ENCODE measurements at regions not wholly inside any gene's neighbourhood (a gene's known extent, or its start where the extent isn't known, plus 50 kb on each side); places are given as distances from the start of the nearest gene placed in this dataset.
A peak's percentile ranks its signal among the peaks of the same experiment; 100 is the strongest.
"Not testable (repeated sequence)": the region's sequence is repeated elsewhere in the genome, so short reads cannot be mapped to it uniquely, and the experiment has no call there.

- DNase-seq: not testable (repeated sequence)
These were observed 335.6 kb downstream of the RPIA start for GRCh38 chr2:89027115-89027514.

GRCh38 chr2:89027536-89027935 is 336.1 kb downstream of the RPIA start:
- not testable (repeated sequence) for DNase-seq

- DNase-seq: not testable (repeated sequence)
These were observed 337.8 kb downstream of the RPIA start for GRCh38 chr2:89029257-89029656.

GRCh38 chr2:89048138-89049066 is 356.9 kb downstream of the RPIA start:
- peak; percentile 44 for DNase-seq

GRCh38 chr2:89058616-89059015 is 367.1 kb downstream of the RPIA start:
- DNase-seq: not testable (repeated sequence)

- not testable (repeated sequence) for DNase-seq
These were observed 369.7 kb downstream of the RPIA start for GRCh38 chr2:89061174-89061573.

GRCh38 chr2:89076771-89077170 is 385.3 kb downstream of the RPIA start:
- not testable (repeated sequence) for DNase-seq

GRCh38 chr2:89092911-89093310 is 401.4 kb downstream of the RPIA start:
- DNase-seq: not testable (repeated sequence)

GRCh38 chr2:89095060-89095459 is 403.6 kb downstream of the RPIA start:
- not testable (repeated sequence) for DNase-seq

GRCh38 chr2:89102587-89102986 is 411.1 kb downstream of the RPIA start:
- DNase-seq: not testable (repeated sequence)

GRCh38 chr2:89106369-89107019 is 415.0 kb downstream of the RPIA start:
- DNase-seq: not testable (repeated sequence)

- DNase-seq: peak; percentile 11
These were observed 421.0 kb downstream of the RPIA start for GRCh38 chr2:89112434-89112833.

- not testable (repeated sequence) for DNase-seq
These were observed 421.8 kb downstream of the RPIA start for GRCh38 chr2:89113286-89113685.

GRCh38 chr2:89129440-89129839 is 438.0 kb downstream of the RPIA start:
- DNase-seq: not testable (repeated sequence)

GRCh38 chr2:89130665-89131308 is 439.3 kb downstream of the RPIA start:
- not testable (repeated sequence) for DNase-seq

- DNase-seq: not testable (repeated sequence)
These were observed 451.5 kb downstream of the RPIA start for GRCh38 chr2:89142959-89143358.

- DNase-seq: not testable (repeated sequence)
These were observed 453.9 kb downstream of the RPIA start for GRCh38 chr2:89145342-89145741.

GRCh38 chr2:89148256-89148655 is 456.8 kb downstream of the RPIA start:
- DNase-seq: not testable (repeated sequence)

- not testable (repeated sequence) for DNase-seq
These were observed 460.2 kb downstream of the RPIA start for GRCh38 chr2:89151699-89152098.

GRCh38 chr2:89152501-89152900 is 461.0 kb downstream of the RPIA start:
- DNase-seq: not testable (repeated sequence)

GRCh38 chr2:89153210-89153609 is 461.7 kb downstream of the RPIA start:
- DNase-seq: not testable (repeated sequence)

GRCh38 chr2:89154247-89154682 is 462.8 kb downstream of the RPIA start:
- not testable (repeated sequence) for DNase-seq

GRCh38 chr2:89160306-89160705 is 468.8 kb downstream of the RPIA start:
- DNase-seq: not testable (repeated sequence)

Measured in activated CD4-positive, alpha-beta T cell treated with anti-CD3 and anti-CD28 coated beads, Interleukin-10, Interleukin-2, amounts not matched to agents 100 ng/mL and 50 ng/mL, durations not matched to agents 16 hours and 8 hours (primary cell).